ENCODE measurements at regions not wholly inside any gene's neighbourhood (a gene's known extent, or its start where the extent isn't known, plus 50 kb on each side); places are given as distances from the start of the nearest gene placed in this dataset.

GRCh38 chr19:29010276-29010675, 202.7 kb downstream of the UQCRFS1 start:
- no peak for TF ChIP-seq CTCF (IDR thresholded peaks at IDR 0.05; ENCODE audit: unreplicated experiment)
- Mint-ChIP-seq H3K27me3 (ENCODE audit: unreplicated experiment) (peaks cover 6% of the 10 kb centered on the region), H3K9me3 (ENCODE audit: low read depth, unreplicated experiment) (peaks cover 4% of the 10 kb centered on the region), H3K36me3 (ENCODE audit: insufficient read depth, unreplicated experiment) (no peaks in the 10 kb centered on the region), H3K4me3 (ENCODE audit: low read depth, unreplicated experiment) (no peak overlapping the region), H3K27ac (ENCODE audit: unreplicated experiment) (no peak overlapping the region), H3K4me1 (ENCODE audit: low read depth, unreplicated experiment) (peaks cover 18% of the 10 kb centered on the region)
- CTCF ChIA-PET: no interaction called here
- intact Hi-C loops (cut with micrococcal nuclease; ENCODE audit: unreplicated experiment): no loop called here
- no peak for DNase-seq
- no TSS peak for BruUV-seq (replicated peaks)

- intact Hi-C loops (cut with micrococcal nuclease; ENCODE audit: unreplicated experiment): no loop called here
- no peak for TF ChIP-seq CTCF (IDR thresholded peaks at IDR 0.05; ENCODE audit: unreplicated experiment)
- BruUV-seq (replicated peaks): no TSS peak
- H3K27me3 Mint-ChIP-seq (ENCODE audit: unreplicated experiment): no peaks in the 10 kb centered on the region
- peaks cover 4% of the 10 kb centered on the region for H3K9me3 Mint-ChIP-seq (ENCODE audit: low read depth, unreplicated experiment)
- no peaks in the 10 kb centered on the region for H3K36me3 Mint-ChIP-seq (ENCODE audit: insufficient read depth, unreplicated experiment)
- H3K27ac Mint-ChIP-seq (ENCODE audit: unreplicated experiment): no peak overlapping the region
- no peak for DNase-seq
- H3K4me1 Mint-ChIP-seq (ENCODE audit: low read depth, unreplicated experiment): peaks cover 8% of the 10 kb centered on the region
- H3K4me3 Mint-ChIP-seq (ENCODE audit: low read depth, unreplicated experiment): no peak overlapping the region
- CTCF ChIA-PET: interaction anchor here (0.6 to 1.3 kb wide), 3 partner anchors 9 to 202 kb away, joined by 3 to 4 read pairs (median 3); no protein-coding TSS in a partner anchor
Observed at GRCh38 chr19:29006057-29006735, 206.8 kb downstream of the UQCRFS1 start.

GRCh38 chr19:29004796-29005195, 208.2 kb downstream of the UQCRFS1 start:
- Mint-ChIP-seq H3K4me1 (ENCODE audit: low read depth, unreplicated experiment) (peaks cover 8% of the 10 kb centered on the region), H3K27me3 (ENCODE audit: unreplicated experiment) (no peaks in the 10 kb centered on the region), H3K27ac (ENCODE audit: unreplicated experiment) (no peak overlapping the region), H3K4me3 (ENCODE audit: low read depth, unreplicated experiment) (no peak overlapping the region), H3K9me3 (ENCODE audit: low read depth, unreplicated experiment) (peaks cover 4% of the 10 kb centered on the region), H3K36me3 (ENCODE audit: insufficient read depth, unreplicated experiment) (no peaks in the 10 kb centered on the region)
- no peak for TF ChIP-seq CTCF (IDR thresholded peaks at IDR 0.05; ENCODE audit: unreplicated experiment)
- BruUV-seq (replicated peaks): no TSS peak
- no peak for DNase-seq
- intact Hi-C loops (cut with micrococcal nuclease; ENCODE audit: unreplicated experiment): no loop called here
- CTCF ChIA-PET: no interaction called here

- no peak for TF ChIP-seq CTCF (IDR thresholded peaks at IDR 0.05; ENCODE audit: unreplicated experiment)
- DNase-seq: no peak
- no peak overlapping the region for H3K27ac Mint-ChIP-seq (ENCODE audit: unreplicated experiment)
- CTCF ChIA-PET: no interaction called here
- H3K9me3 Mint-ChIP-seq (ENCODE audit: low read depth, unreplicated experiment): no peaks in the 10 kb centered on the region
- no peak overlapping the region for H3K4me3 Mint-ChIP-seq (ENCODE audit: low read depth, unreplicated experiment)
- H3K4me1 Mint-ChIP-seq (ENCODE audit: low read depth, unreplicated experiment): peaks cover 9% of the 10 kb centered on the region
- no peaks in the 10 kb centered on the region for H3K27me3 Mint-ChIP-seq (ENCODE audit: unreplicated experiment)
- intact Hi-C loops (cut with micrococcal nuclease; ENCODE audit: unreplicated experiment): no loop called here
- no peaks in the 10 kb centered on the region for H3K36me3 Mint-ChIP-seq (ENCODE audit: insufficient read depth, unreplicated experiment)
- no TSS peak for BruUV-seq (replicated peaks)
Observed at GRCh38 chr19:29003641-29004409, 209.1 kb downstream of the UQCRFS1 start.

All from Calu3 (cell line).